ENCODE measurements at regions not wholly inside any gene's neighbourhood (a gene's known extent, or its start where the extent isn't known, plus 50 kb on each side); places are given as distances from the start of the nearest gene placed in this dataset.

DNA sequence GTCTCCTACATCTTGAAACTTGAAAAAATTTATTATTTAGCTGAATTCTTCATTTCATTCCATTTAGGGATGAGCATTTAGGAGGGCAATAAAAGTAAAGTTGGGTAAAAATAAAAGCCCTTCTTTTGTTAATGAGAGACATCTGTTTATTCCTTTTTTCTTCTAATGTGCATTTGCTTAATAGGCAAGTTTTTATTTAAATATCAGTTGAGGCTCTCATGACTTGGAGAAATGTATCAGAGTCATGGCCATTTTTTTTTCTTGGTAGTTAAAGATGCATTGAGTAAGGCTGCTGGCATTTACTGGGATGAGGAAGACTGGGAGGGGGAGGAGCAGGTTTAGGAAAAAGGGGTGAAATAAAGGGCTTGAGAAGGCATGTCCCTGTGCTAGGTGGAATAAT lies 609.9 kb upstream of the TMEM132C start:
- TF ChIP-seq, protein P1, sequence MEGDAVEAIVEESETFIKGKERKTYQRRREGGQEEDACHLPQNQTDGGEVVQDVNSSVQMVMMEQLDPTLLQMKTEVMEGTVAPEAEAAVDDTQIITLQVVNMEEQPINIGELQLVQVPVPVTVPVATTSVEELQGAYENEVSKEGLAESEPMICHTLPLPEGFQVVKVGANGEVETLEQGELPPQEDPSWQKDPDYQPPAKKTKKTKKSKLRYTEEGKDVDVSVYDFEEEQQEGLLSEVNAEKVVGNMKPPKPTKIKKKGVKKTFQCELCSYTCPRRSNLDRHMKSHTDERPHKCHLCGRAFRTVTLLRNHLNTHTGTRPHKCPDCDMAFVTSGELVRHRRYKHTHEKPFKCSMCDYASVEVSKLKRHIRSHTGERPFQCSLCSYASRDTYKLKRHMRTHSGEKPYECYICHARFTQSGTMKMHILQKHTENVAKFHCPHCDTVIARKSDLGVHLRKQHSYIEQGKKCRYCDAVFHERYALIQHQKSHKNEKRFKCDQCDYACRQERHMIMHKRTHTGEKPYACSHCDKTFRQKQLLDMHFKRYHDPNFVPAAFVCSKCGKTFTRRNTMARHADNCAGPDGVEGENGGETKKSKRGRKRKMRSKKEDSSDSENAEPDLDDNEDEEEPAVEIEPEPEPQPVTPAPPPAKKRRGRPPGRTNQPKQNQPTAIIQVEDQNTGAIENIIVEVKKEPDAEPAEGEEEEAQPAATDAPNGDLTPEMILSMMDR (IDR thresholded peaks at IDR 0.05 in 4 of 5, conservative IDR thresholded peaks at IDR 0.05 in 1 of 5), result no peak
- TF ChIP-seq POLR2A (IDR thresholded peaks at IDR 0.05), result no peak
- Histone ChIP-seq H3K9me3 (no peaks in the 10 kb centered on the region), H3K4me1 (no peaks in the 10 kb centered on the region), H3K27ac (no peak overlapping the region), H3K27me3 (no peaks in the 10 kb centered on the region), H3K36me3 (no peaks in the 10 kb centered on the region), H3K4me3 (no peak overlapping the region)
- no peak for ATAC-seq
- in situ Hi-C loops (cut with MboI; ENCODE audit: low sequenced_read_pairs in 4 of 4), result no loop called here
- DNase-seq, result no peak
- intact Hi-C loops (cut with DNase I; ENCODE audit: low total_unique reads), result no loop called here

DNA sequence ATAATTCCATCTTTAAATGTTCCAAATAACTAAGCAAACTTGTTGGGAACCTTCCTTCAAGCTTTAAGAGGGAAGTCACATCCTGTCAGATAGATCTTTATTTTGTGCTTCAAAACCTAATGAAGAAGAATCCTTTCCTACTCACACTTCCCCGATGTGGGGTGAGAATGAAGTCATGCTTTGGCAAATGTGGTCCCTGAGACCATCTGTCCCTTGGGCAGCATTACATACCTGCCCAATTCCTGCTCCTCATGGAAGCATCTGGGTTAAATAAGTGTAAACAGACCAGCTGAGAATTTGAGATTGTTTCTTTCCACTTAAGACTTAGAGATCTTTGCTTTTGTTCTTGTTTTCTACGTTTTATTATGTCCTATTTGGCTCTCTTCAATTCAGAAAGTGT lies 606.0 kb upstream of the TMEM132C start:
- TF ChIP-seq, protein P1 (IDR thresholded peaks at IDR 0.05 in 4 of 5, conservative IDR thresholded peaks at IDR 0.05 in 1 of 5), result no peak
- no peak for TF ChIP-seq POLR2A (IDR thresholded peaks at IDR 0.05)
- H3K27me3 ChIP-seq, result no peaks in the 10 kb centered on the region
- no peak overlapping the region for H3K27ac ChIP-seq
- intact Hi-C loops (cut with DNase I; ENCODE audit: low total_unique reads), result no loop called here
- DNase-seq (no peak), ATAC-seq (no peak)
- in situ Hi-C loops (cut with MboI; ENCODE audit: low sequenced_read_pairs in 4 of 4), result no loop called here
- H3K9me3 ChIP-seq, result no peaks in the 10 kb centered on the region
- no peaks in the 10 kb centered on the region for H3K4me1 ChIP-seq
- H3K4me3 ChIP-seq, result no peak overlapping the region
- no peaks in the 10 kb centered on the region for H3K36me3 ChIP-seq

DNA sequence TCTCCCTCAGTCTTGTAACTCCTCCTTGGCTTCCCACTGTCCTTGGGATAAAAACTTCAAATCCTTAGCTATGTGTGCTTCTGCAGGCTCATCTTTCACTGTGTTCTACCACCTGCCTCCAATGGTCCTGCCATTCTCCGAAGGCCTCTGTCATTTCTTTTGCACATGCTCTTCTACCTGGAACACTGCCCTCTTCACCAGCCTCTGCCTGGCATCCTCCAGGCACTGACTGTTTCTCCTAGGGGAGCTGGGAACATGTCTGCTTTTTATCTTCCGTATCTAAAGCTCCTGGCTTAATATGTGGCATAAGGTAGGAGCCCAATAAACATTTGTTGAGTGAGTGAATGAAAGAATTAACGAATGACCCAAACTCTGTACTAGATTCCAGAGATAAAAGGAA lies 603.3 kb upstream of the TMEM132C start:
- Histone ChIP-seq H3K4me3 (no peak overlapping the region), H3K9me3 (no peaks in the 10 kb centered on the region), H3K27me3 (no peaks in the 10 kb centered on the region), H3K36me3 (no peaks in the 10 kb centered on the region), H3K4me1 (no peaks in the 10 kb centered on the region), H3K27ac (no peak overlapping the region)
- ATAC-seq (no peak), DNase-seq (no peak)
- no peak for TF ChIP-seq POLR2A (IDR thresholded peaks at IDR 0.05)
- TF ChIP-seq, protein P1 (IDR thresholded peaks at IDR 0.05 in 4 of 5, conservative IDR thresholded peaks at IDR 0.05 in 1 of 5), result no peak
- in situ Hi-C loops (cut with MboI; ENCODE audit: low sequenced_read_pairs in 4 of 4) (no loop called here), intact Hi-C loops (cut with DNase I; ENCODE audit: low total_unique reads) (no loop called here)

DNA sequence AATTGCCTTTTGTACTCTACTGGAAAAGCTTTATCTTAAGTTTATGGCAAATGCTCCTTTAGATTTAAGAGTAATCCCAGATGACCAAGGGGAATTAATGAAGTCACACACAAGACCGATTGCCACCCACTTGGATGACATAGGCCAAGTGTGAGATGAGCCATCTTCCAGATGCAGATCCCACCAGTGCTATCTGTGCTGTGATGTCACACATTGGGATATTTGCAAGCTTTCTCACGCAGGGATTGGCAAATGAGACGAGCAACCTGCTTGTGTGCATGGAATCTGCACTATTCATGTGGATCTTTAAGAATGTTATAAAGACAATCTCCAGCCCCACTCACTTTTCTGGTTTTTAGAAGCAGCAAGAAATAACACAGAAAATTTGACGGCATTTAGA lies 602.1 kb upstream of the TMEM132C start:
- Histone ChIP-seq H3K27ac (no peak overlapping the region), H3K36me3 (no peaks in the 10 kb centered on the region), H3K27me3 (no peaks in the 10 kb centered on the region), H3K4me3 (no peak overlapping the region), H3K4me1 (no peaks in the 10 kb centered on the region), H3K9me3 (no peaks in the 10 kb centered on the region)
- DNase-seq (no peak), ATAC-seq (no peak)
- intact Hi-C loops (cut with DNase I; ENCODE audit: low total_unique reads), result no loop called here
- in situ Hi-C loops (cut with MboI; ENCODE audit: low sequenced_read_pairs in 4 of 4), result no loop called here
- TF ChIP-seq, protein P1 (IDR thresholded peaks at IDR 0.05 in 4 of 5, conservative IDR thresholded peaks at IDR 0.05 in 1 of 5), result no peak
- no peak for TF ChIP-seq POLR2A (IDR thresholded peaks at IDR 0.05)

DNA sequence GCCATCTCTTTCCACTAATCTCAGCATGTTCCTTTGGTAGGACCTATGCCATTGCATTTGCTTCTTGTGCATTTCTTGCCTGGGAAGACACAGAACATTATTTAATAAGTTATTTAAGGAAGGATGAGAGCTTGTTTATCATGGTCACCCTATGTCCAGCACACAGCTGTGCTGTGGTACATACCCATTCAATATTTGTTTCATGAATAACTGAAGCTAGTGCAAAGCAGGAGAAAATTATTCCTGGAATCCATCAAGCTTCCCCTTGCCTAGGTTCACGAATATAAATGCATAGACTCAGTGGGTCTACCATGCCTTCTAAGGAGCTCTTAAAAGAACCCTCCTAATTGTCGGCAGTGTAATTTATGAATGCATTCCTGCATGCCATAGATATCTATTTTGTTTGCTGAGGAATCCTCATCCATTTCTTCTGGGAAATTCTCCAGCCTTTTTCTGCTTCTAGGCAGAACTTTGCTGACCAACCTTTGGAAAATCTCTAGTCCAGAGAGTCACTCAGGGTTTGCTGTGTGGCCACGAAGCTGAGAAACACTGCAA lies 599.8 kb upstream of the TMEM132C start:
- Histone ChIP-seq H3K4me1 (no peaks in the 10 kb centered on the region), H3K36me3 (no peaks in the 10 kb centered on the region), H3K4me3 (no peak overlapping the region), H3K27ac (no peak overlapping the region), H3K9me3 (no peaks in the 10 kb centered on the region), H3K27me3 (no peaks in the 10 kb centered on the region)
- in situ Hi-C loops (cut with MboI; ENCODE audit: low sequenced_read_pairs in 4 of 4) (no loop called here), intact Hi-C loops (cut with DNase I; ENCODE audit: low total_unique reads) (no loop called here)
- ATAC-seq, result no peak
- no peak for DNase-seq
- no peak for TF ChIP-seq POLR2A (IDR thresholded peaks at IDR 0.05)
- TF ChIP-seq, protein P1 (IDR thresholded peaks at IDR 0.05 in 4 of 5, conservative IDR thresholded peaks at IDR 0.05 in 1 of 5), result no peak

All from gastrocnemius medialis (tissue), 4 donors.